ENCODE measurements at regions not wholly inside any gene's neighbourhood (a gene's known extent, or its start where the extent isn't known, plus 50 kb on each side); places are given as distances from the start of the nearest gene placed in this dataset.

DNA sequence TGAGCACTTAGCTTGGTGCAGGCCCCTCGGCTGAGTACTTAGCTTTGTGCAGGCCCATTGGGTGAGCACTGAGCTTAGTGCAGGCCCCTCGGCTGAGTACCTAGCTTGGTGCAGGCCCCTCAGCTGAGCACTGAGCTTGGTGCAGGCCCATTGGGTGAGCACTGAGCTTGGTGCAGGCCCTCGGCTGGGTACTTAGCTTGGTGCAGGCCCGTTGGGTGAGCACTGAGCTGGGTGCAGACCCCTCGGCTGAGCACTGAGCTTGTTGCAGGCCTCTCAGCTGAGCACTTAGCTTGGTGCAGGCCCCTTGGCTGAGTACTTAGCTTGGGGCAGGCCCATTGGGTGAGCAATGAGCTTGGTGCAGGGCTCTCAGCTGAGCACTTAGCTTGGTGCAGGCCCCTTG, 387.1 kb downstream of the THBS2 start:
- H3K4me3 ChIP-seq: no peak overlapping the region
- intact Hi-C loops (cut with DNase I): no loop called here
- no peak overlapping the region for H3K27ac ChIP-seq
- no peaks in the 10 kb centered on the region for H3K27me3 ChIP-seq
- ATAC-seq (peak; percentile 37), DNase-seq (no peak)
- TF ChIP-seq, protein P1, sequence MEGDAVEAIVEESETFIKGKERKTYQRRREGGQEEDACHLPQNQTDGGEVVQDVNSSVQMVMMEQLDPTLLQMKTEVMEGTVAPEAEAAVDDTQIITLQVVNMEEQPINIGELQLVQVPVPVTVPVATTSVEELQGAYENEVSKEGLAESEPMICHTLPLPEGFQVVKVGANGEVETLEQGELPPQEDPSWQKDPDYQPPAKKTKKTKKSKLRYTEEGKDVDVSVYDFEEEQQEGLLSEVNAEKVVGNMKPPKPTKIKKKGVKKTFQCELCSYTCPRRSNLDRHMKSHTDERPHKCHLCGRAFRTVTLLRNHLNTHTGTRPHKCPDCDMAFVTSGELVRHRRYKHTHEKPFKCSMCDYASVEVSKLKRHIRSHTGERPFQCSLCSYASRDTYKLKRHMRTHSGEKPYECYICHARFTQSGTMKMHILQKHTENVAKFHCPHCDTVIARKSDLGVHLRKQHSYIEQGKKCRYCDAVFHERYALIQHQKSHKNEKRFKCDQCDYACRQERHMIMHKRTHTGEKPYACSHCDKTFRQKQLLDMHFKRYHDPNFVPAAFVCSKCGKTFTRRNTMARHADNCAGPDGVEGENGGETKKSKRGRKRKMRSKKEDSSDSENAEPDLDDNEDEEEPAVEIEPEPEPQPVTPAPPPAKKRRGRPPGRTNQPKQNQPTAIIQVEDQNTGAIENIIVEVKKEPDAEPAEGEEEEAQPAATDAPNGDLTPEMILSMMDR (IDR thresholded peaks at IDR 0.05): no peak
- no peaks in the 10 kb centered on the region for H3K9me3 ChIP-seq
- no peaks in the 10 kb centered on the region for H3K36me3 ChIP-seq
- H3K4me1 ChIP-seq: no peaks in the 10 kb centered on the region

GRCh38 chr6:168865522-168865921, 388.1 kb downstream of the THBS2 start:
- ATAC-seq (no peak), DNase-seq (no peak)
- H3K4me3 ChIP-seq: no peak overlapping the region
- H3K9me3 ChIP-seq: no peaks in the 10 kb centered on the region
- H3K27me3 ChIP-seq: no peaks in the 10 kb centered on the region
- TF ChIP-seq, protein P1 (IDR thresholded peaks at IDR 0.05): no peak
- no peaks in the 10 kb centered on the region for H3K4me1 ChIP-seq
- intact Hi-C loops (cut with DNase I): no loop called here
- no peaks in the 10 kb centered on the region for H3K36me3 ChIP-seq
- no peak overlapping the region for H3K27ac ChIP-seq

DNA sequence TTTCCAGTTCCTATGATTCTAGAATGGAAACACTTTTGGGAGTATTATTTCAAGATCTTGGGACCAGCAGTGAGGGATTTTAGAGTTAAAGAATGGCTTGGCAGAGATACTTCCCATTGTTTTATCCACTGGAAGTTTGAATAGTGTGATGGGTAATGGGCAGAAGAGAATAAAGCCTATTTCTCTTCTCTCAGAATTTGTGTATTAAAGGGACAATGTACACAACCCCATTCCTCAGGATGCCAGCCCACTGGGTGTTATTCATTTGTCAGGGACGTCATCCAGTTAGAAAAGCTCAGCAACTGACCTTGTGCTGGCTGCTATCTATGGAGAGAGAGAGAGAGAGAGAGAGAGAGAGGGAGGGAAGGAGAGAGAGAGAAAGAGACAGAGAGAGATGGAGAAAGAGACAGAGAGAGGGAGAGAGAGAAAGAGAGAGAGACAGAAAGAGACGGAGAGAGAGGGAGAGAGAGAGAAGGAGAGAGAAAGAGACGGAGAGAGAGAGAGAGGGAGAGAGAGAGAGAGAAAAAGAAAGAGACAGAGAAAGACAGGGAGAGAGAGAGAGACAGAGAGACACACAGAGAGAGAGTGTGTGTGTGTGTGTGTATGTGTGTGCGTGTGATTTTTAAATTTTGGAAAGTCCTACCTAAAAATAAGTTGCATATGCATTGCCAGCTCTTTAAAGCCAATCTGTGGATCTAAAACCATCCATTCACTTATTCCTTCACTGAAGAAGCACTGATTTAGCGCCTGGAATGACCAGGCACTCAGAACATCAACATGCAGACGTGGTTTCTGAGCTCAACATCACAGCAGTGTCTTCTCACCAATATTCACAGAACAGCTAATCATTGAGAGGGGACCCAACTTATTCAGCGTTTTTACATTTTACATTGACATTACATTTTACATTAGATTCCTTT, 388.8 kb downstream of the THBS2 start:
- intact Hi-C loops (cut with DNase I): no loop called here
- TF ChIP-seq, protein P1 (IDR thresholded peaks at IDR 0.05): no peak
- Histone ChIP-seq H3K4me3 (no peak overlapping the region), H3K36me3 (no peaks in the 10 kb centered on the region), H3K27ac (no peak overlapping the region), H3K4me1 (no peaks in the 10 kb centered on the region), H3K9me3 (no peaks in the 10 kb centered on the region), H3K27me3 (no peaks in the 10 kb centered on the region)
- ATAC-seq (no peak), DNase-seq (no peak)

DNA sequence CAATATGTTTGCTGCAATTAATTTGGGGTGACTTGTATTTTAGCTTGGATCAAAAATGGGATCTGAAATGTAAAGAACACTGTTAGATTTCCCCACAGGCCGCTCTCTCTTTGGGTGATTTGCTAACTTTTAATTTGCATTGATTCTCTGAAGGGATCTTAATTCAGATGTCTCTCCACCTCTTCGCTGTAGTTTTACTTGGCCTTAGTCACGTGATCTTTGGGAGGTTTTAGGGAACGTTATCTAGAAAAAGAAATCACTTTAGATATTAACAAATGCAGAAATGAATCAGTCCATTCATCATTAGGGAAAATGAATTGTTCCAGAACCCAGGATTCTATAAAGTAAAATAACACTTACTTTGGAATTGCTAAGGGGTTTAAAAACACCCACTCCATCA, 390.2 kb downstream of the THBS2 start:
- ATAC-seq (no peak), DNase-seq (no peak)
- Histone ChIP-seq H3K4me1 (no peaks in the 10 kb centered on the region), H3K9me3 (no peaks in the 10 kb centered on the region), H3K27ac (no peak overlapping the region), H3K4me3 (no peak overlapping the region), H3K36me3 (no peaks in the 10 kb centered on the region), H3K27me3 (no peaks in the 10 kb centered on the region)
- intact Hi-C loops (cut with DNase I): no loop called here
- TF ChIP-seq, protein P1 (IDR thresholded peaks at IDR 0.05): no peak

DNA sequence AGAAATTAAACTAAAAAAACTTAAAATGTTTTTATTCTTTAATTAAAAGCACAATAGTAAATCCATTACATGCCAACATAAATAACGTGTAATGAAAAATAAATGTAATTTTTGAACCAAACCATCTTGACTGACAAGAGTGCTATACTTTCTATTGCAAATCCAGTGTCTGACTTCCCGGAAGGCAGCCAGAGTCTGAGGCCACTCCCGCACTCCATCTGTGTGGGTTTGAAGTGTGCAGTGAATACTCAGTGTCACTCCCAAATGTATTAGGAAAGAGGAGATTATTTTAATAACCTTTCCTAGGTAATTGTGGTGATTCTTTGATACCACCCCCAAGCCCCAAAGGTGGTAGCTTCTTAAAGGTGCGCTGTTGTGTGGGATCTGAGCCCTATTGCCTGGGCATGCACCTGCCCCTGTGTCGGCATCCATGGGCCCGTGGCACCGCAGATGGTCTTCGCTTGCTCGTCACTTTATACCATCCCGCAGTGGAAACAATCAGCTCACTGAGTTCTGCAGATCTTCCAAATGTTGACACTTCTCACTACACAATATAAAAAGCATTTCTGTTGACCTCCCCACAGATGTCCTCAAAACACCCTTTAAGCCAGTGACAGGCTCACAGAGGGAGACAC, 391.2 kb downstream of the THBS2 start:
- H3K27ac ChIP-seq: no peak overlapping the region
- no peak for ATAC-seq
- H3K4me1 ChIP-seq: no peaks in the 10 kb centered on the region
- no peaks in the 10 kb centered on the region for H3K27me3 ChIP-seq
- TF ChIP-seq, protein P1 (IDR thresholded peaks at IDR 0.05): no peak
- H3K36me3 ChIP-seq: no peaks in the 10 kb centered on the region
- no peak overlapping the region for H3K4me3 ChIP-seq
- intact Hi-C loops (cut with DNase I): no loop called here
- no peaks in the 10 kb centered on the region for H3K9me3 ChIP-seq
- DNase-seq: no peak
